Gastrocnemius medialis (tissue), 4 donors: ENCODE measurements at regions not wholly inside any gene's neighbourhood (a gene's known extent, or its start where the extent isn't known, plus 50 kb on each side); places are given as distances from the start of the nearest gene placed in this dataset.

Source experiments
- ATAC-seq, 2 donors: fragments of 150-250 bp; one replicate each; pipeline ENCODE4 v1.9.1; 2016
- DNase-seq, 2 donors: peaks; one replicate each; pipeline ENCODE4 v3.0.0-alpha.2; 2019
- H3K27ac ChIP-seq, 4 donors: fragments of 200-600 bp; sonication (generic); 1 replicate in 1 of 4; 2 replicates in 3 of 4; pipeline ENCODE4 v1.5.1; 2016 to 2018; ENCODE audit warnings: mild to moderate bottlenecking in 2 of 4, moderate library complexity in 1 of 4
- H3K27me3 ChIP-seq, 3 donors: fragments of 200-600 bp; sonication (generic) in 2 of 3; 1 replicate in 1 of 3; 2 replicates in 2 of 3; pipeline versions ENCODE4 v1.5.1 to v1.6.0; 2016 to 2019; ENCODE audit warnings: mild to moderate bottlenecking in 1 of 3, moderate library complexity in 1 of 3
- H3K36me3 ChIP-seq, 2 donors: fragments of 200-600 bp; sonication (generic) in 1 of 2; one replicate each; pipeline ENCODE4 v1.5.1; 2017 to 2018
- H3K4me1 ChIP-seq, 2 donors: fragments of 200-600 bp; sonication (generic) in 1 of 2; one replicate each; pipeline ENCODE4 v1.5.1; 2016 to 2017; ENCODE audit warnings: mild to moderate bottlenecking in 2 of 2
- H3K4me3 ChIP-seq, 4 donors: fragments of 200-600 bp; sonication (generic) in 3 of 4; 1 replicate in 1 of 4; 2 replicates in 3 of 4; pipeline ENCODE4 v1.5.1; 2016 to 2019; ENCODE audit warnings: mild to moderate bottlenecking in 2 of 4
- H3K9me3 ChIP-seq, 3 donors: fragments of 200-600 bp; sonication (generic) in 2 of 3; 1 replicate in 1 of 3; 2 replicates in 2 of 3; pipeline ENCODE4 v1.5.1; 2016 to 2019
- POLR2A ChIP-seq, 2 donors: fragments of 450-650 bp; IDR thresholded peaks; one replicate each; pipeline ENCODE4 v1.6.1; 2017; ENCODE audit warnings: antibody characterized with exemption in 2 of 2, mild to moderate bottlenecking in 2 of 2, moderate library complexity in 2 of 2
- in situ Hi-C, 4 donors: fragments of 200-750 bp; cut with MboI; loops; one replicate each; pipeline versions ENCODE4 v1.15.0 to v1.8.0; 2017; ENCODE audit warnings: low sequenced_read_pairs in 4 of 4
- intact Hi-C: fragments of 100-400 bp; cut with DNase I; formaldehyde crosslinking; loops from one replicate; pipeline ENCODE4 v1.15.1; 2023; ENCODE audit warnings: low total_unique reads
- TF ChIP-seq, protein P1 (sequence below), 5 experiments: fragments of 450-650 bp in 3 of 5; fragments of 200-600 bp in 2 of 5; sonication (generic) in 2 of 5; IDR thresholded peaks in 4 of 5; conservative IDR thresholded peaks in 1 of 5; 1 replicate in 4 of 5; 2 replicates in 1 of 5; pipeline ENCODE4 v1.5.1; 2016 to 2019; ENCODE audit warnings: antibody characterized with exemption in 5 of 5, mild to moderate bottlenecking in 3 of 5, moderate library complexity in 3 of 5

DNA sequence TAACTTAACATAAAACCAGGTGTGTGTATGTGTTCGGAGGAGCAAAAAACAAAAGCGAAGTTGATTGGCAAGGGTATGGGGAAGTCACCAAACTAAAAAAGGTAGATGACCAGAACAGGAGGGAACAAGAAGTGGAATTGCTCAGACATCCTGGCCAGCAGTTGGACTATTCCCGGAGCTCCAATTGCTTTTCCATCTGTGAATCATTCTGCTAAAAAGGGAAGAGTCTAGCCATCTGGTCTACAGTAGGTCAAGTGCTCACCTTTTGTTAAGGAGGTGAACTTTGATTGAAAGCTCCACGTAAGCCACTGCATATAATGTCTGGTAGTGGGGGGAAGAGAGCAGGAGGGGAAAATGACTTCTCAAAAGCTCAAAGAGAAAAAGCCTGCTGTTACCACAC, 50.0 kb upstream of the BET1 start:
- no peak for ATAC-seq
- Histone ChIP-seq H3K4me3 (no peak overlapping the region), H3K27ac (no peak overlapping the region), H3K36me3 (no peaks in the 10 kb centered on the region), H3K27me3 (no peaks in the 10 kb centered on the region), H3K4me1 (no peaks in the 10 kb centered on the region), H3K9me3 (no peaks in the 10 kb centered on the region)
- DNase-seq, result no peak
- intact Hi-C loops (no loop called here), in situ Hi-C loops (no loop called here)
- TF ChIP-seq POLR2A (IDR thresholded peaks at IDR 0.05), result no peak
- TF ChIP-seq, protein P1, sequence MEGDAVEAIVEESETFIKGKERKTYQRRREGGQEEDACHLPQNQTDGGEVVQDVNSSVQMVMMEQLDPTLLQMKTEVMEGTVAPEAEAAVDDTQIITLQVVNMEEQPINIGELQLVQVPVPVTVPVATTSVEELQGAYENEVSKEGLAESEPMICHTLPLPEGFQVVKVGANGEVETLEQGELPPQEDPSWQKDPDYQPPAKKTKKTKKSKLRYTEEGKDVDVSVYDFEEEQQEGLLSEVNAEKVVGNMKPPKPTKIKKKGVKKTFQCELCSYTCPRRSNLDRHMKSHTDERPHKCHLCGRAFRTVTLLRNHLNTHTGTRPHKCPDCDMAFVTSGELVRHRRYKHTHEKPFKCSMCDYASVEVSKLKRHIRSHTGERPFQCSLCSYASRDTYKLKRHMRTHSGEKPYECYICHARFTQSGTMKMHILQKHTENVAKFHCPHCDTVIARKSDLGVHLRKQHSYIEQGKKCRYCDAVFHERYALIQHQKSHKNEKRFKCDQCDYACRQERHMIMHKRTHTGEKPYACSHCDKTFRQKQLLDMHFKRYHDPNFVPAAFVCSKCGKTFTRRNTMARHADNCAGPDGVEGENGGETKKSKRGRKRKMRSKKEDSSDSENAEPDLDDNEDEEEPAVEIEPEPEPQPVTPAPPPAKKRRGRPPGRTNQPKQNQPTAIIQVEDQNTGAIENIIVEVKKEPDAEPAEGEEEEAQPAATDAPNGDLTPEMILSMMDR (IDR thresholded peaks at IDR 0.05 in 4 of 5, conservative IDR thresholded peaks at IDR 0.05 in 1 of 5), result no peak

DNA sequence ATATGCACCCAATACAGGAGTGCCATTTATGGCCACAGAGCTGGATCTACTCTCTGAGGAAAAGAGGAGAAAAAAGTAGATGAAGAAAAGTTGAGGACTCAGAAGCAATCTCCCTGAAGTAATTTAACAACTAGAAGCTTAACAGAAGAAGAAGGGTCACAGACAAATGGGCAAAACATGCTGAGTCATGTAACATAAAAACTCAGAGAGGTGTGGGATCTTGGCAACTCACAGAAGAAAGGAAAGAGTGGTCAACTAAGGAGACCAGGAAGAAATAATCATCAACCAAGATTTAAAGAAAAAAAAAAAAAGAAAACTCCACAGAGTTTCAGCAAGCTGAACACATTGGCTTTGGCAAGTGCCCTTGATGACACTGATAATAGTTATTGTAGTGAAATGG, 51.8 kb upstream of the BET1 start:
- in situ Hi-C loops (no loop called here), intact Hi-C loops (no loop called here)
- no peaks in the 10 kb centered on the region for H3K9me3 ChIP-seq
- H3K36me3 ChIP-seq, result no peaks in the 10 kb centered on the region
- H3K27ac ChIP-seq, result no peak overlapping the region
- DNase-seq, result no peak
- H3K4me1 ChIP-seq, result no peaks in the 10 kb centered on the region
- H3K27me3 ChIP-seq, result no peaks in the 10 kb centered on the region
- no peak for ATAC-seq
- H3K4me3 ChIP-seq, result no peak overlapping the region
- TF ChIP-seq, protein P1 (IDR thresholded peaks at IDR 0.05 in 4 of 5, conservative IDR thresholded peaks at IDR 0.05 in 1 of 5), result no peak
- no peak for TF ChIP-seq POLR2A (IDR thresholded peaks at IDR 0.05)

DNA sequence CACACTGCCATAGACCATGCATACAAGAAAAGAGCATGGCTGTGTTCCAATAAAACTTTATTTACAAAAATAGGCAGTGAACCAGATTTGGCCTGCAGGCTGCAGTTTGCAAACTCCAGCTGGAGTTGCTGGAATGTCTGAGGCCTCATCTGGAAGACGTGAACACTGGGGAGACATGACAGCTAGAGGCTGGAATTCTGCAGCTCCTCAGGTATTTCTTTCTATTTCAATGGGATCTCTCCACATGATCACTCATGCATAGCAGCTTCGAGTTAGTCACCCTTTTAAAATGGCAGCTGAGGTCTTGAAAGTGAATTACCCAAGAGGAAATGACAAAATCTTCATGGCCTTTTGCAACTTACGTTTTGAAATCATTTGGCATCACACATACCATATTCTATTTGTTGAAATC, 52.6 kb upstream of the BET1 start:
- Histone ChIP-seq H3K4me1 (no peaks in the 10 kb centered on the region), H3K36me3 (no peaks in the 10 kb centered on the region), H3K4me3 (no peak overlapping the region), H3K27ac (no peak overlapping the region), H3K9me3 (no peaks in the 10 kb centered on the region), H3K27me3 (no peaks in the 10 kb centered on the region)
- TF ChIP-seq, protein P1 (IDR thresholded peaks at IDR 0.05 in 4 of 5, conservative IDR thresholded peaks at IDR 0.05 in 1 of 5), result no peak
- no peak for TF ChIP-seq POLR2A (IDR thresholded peaks at IDR 0.05)
- intact Hi-C loops (no loop called here), in situ Hi-C loops (no loop called here)
- ATAC-seq (no peak), DNase-seq (no peak)

DNA sequence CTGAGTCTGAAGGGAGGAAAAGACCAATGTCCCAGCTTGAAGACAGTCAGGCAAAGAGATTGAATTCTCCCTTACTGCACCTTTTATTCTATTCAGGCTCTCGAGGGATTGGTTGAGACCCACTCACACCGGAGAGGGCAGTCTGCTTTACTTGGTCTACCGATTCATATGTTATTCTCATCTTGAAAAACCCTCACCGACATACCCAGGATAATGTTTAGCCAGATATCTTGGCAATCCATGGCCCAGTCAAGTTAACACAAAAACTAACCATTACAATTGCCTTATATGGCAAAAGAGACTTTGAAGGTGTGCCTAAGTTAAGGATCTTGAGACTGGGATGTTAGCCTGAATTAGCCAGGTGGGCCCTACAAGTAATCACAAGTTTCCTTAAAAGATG, 53.8 kb upstream of the BET1 start:
- DNase-seq (no peak), ATAC-seq (no peak)
- in situ Hi-C loops (no loop called here), intact Hi-C loops (no loop called here)
- no peaks in the 10 kb centered on the region for H3K36me3 ChIP-seq
- no peaks in the 10 kb centered on the region for H3K27me3 ChIP-seq
- no peak overlapping the region for H3K27ac ChIP-seq
- H3K4me1 ChIP-seq, result no peaks in the 10 kb centered on the region
- TF ChIP-seq POLR2A (IDR thresholded peaks at IDR 0.05), result no peak
- TF ChIP-seq, protein P1 (IDR thresholded peaks at IDR 0.05 in 4 of 5, conservative IDR thresholded peaks at IDR 0.05 in 1 of 5), result no peak
- no peaks in the 10 kb centered on the region for H3K9me3 ChIP-seq
- H3K4me3 ChIP-seq, result no peak overlapping the region

DNA sequence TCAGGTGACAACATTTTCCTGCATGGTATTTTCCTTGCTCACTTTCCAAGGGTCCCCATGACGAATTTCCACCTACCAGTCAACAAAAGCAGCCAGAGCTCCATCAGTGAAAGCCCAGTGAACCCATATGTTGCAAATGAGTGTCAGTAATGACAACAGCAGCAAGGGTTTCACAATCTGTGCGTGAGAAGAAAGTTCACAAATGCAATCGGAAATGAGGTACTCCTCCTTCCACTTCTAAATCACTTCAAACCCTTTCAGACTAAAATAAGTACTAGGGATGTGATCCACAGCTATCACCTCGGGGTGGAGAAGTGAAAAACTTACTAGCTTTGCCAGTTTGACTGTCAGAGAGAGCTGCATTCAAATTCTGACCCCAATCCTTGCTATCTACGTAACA, 55.6 kb upstream of the BET1 start:
- Histone ChIP-seq H3K9me3 (no peaks in the 10 kb centered on the region), H3K27ac (no peak overlapping the region), H3K4me1 (no peaks in the 10 kb centered on the region), H3K4me3 (no peak overlapping the region), H3K36me3 (no peaks in the 10 kb centered on the region), H3K27me3 (no peaks in the 10 kb centered on the region)
- intact Hi-C loops (no loop called here), in situ Hi-C loops (no loop called here)
- no peak for DNase-seq
- no peak for ATAC-seq
- TF ChIP-seq POLR2A (IDR thresholded peaks at IDR 0.05), result no peak
- TF ChIP-seq, protein P1 (IDR thresholded peaks at IDR 0.05 in 4 of 5, conservative IDR thresholded peaks at IDR 0.05 in 1 of 5), result no peak
